ENCODE measurements at regions not wholly inside any gene's neighbourhood (a gene's known extent, or its start where the extent isn't known, plus 50 kb on each side); places are given as distances from the start of the nearest gene placed in this dataset.

DNA sequence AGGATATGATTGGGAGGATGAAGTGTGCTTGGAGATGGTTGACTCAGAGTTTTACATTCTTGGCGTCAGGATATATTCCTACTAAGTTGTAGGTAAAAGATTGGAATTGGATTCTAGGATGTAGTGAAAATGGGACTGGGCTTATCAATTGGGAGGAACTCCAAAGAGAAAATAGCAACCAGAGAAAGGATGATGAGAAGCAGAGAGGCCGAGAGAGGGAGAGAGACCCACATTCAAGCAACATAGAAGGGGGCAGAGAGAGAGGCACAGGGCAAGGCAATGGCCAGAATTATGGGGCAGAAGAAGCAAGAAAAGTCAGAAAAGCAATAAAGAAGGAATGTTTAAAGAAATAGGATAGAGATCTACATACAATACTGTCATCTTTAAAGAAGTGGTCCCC lies 217.9 kb upstream of the ACTBL2 start:
- DNase-seq (ENCODE audit: low spot score) = no peak

DNA sequence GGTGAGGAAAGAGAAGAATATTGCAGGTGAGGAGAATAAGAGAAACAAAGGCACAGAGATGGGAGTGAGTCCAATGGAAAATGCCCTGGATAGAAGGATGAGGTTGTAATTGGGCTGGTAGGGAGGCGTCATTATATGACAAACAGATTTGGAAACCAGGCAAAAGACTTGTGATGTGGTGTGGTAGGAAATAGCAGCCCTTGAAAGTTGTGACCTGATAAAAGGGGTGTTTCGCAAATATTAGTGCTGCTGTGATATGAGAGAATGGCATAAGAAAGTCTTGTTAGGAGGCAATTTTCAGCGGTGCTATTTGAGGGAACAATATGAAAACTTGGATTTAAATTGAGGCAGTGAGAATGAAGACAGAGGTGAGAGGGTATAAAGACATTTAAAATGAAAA lies 217.5 kb upstream of the ACTBL2 start:
- DNase-seq (ENCODE audit: low spot score) = no peak

DNA sequence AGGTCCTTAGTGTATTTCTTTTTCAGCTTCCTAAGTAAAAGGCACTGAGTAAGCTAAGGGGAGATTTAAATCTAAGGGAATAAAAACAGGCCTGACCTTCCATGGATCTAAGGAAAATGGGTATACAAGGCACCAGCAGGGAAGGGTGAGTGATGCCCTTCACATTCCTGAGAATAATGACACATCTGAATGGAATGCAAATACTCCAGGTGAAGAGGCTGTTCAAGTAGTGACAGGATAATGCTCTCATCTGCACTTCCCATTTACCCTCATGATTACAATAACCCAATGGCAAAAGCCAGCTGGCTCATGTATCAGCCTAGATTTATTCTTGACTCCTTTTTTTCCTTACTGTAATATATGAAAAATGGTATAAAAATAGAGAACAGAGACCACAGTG lies 216.2 kb upstream of the ACTBL2 start:
- DNase-seq (ENCODE audit: low spot score) = peak; percentile 80

DNA sequence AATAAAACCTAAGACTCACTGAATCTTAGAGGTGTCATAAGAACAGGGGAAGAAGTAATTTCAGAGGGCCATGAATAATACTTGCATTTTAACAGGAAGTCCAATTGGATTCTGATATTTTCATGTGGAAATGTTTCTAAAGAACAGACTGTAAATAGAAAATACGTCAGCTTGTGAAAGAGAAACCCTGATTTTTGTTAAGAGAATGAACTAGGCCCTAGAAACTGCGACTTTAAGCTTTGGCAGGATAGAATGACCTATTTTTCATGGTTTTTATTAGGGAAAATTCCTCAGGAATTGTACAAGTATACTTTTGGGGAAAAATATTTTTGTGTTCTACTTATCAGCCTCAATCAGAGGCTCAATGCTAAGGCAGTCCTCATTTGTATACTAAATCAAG lies 215.5 kb upstream of the ACTBL2 start:
- DNase-seq (ENCODE audit: low spot score) = no peak

DNA sequence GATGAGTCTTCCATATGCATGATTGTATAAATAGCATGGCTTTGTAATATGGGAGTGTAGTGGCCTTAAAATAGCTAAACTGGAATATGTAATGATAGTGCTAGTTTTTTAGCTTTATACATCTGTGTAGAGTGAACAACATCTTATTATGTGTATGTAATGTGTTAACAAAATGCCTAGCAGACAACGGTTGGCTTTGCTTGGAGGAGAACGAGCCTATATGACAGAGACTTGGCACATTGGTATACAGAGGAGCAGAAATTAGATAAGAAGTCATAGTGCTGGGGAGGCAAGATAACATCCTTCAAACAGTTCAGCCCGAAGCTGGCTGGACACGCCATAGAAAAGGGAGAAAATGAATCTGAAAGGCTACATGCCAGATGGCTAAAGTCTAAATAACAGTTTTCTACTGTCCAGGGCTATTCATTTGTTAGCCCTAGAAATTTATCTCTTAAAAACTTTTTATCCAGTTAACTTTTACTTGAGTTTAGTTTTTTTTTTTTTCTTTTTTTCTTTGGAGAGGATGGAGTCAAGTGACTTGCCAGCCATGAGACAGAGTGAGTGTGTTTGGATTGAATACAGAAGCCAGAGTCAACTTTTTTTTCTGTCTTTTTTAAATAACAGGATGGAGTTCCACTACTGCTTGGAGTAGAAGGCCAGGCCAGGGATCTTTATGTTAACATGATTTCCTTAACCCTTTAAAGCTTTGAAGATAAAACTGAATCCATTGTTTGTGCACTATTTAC lies 214.4 kb upstream of the ACTBL2 start:
- DNase-seq (ENCODE audit: low spot score) = no peak

DNA sequence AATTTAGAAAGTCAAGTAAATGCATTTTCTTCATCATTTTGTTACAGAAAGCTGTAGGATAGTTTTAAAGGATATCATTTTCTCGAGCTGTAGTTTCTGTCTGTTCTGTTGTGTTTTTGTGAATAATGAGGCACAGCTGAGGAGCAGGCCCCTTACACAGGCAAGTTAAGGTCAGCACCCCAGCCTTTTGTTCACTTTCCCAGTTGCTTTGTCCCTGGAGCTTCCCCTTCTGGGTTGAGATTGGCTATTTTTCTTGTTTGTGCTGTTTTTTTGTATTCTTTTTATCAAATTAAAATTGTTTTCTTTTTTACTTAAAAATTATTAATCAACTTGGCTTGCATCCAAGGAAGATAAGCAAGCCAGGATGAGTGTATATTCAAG lies 213.8 kb upstream of the ACTBL2 start:
- no peak for DNase-seq (ENCODE audit: low spot score)

DNA sequence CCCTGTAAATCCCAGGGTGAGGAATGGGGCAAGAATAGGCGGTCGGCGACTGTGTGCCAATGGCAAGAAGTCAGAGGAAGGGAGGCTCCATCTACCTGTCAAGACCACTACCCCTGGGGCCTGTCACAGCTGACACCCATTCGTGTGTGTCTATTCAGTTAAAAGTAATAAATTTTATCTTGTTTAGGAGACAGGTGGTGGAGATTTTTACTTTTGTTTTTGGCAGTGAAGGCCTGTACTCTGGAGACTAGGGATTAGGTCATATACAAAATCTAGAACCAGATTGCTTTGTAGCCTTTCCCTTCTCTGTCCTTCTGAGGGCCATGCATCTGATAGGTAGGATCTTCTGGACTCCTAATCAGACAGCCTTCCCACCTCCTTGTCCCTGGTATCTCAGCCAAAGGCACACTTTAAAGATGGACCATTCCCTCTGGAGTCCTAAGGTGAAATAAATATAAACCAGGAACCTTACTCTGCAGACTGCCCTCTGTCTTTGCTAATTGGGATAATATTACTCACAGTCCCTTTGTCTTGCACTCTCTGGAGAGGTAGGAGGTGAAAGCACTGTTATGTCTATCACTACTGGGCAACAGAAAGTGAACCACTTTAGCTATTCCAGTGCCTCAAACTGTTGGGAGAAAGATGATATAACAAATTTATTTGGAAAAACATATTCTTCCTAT lies 213.2 kb upstream of the ACTBL2 start:
- DNase-seq (ENCODE audit: low spot score) = no peak

DNA sequence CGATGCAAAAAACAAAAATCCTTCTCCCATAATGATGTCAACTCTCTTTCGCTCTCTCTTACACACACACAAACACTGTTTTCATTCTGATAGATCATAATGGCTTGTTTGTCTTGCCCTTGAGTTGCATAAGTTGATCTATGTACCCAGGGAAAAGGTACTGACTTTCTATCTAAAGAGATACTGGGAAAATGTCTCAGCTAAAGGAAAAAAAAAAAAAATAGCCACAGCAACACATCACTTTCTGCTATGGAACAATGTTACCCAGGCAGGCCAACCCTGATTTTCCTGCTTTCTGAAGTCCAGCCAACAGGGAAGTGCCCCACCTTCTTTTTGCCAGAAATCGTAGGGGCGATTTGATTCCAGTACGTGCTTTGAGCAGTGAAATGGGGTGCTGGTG lies 212.6 kb upstream of the ACTBL2 start:
- DNase-seq (ENCODE audit: low spot score) = no peak

DNA sequence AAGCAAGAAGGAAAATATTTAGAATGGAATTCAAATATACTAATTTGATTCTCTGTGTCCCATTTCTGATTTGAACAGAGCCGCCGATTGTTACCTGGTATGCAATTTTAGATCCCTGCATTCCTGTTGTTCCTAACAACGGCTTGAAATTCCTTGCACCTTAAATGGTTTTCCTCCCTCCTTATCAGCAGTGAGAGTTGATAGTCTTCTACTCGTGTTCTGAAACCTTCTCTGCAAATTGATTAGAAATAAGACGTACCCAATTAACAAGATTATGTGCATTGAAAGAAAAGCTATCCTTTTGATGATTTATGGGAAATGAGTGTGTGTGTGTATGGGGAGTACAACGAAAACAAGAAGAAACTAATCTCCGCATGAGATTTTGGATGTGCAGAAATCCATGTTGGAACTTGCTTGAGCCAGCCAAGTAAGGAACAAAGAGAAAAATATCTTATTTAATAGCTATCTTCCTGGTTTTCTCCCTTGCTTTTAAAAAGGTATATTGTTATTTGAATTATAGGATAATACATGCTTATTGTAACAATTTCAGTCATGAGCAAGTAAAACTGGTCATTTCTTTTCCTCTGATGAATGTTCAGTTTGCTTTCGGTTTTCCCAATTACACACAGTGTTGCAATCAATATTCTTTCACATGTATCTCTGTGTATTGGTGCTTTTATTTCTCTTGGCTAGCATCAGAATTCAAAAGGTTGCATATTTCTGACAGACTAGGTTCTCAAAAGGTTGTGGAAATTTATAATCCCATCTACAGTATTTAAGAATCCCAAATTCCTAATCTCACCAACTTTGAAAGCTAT lies 211.1 kb upstream of the ACTBL2 start:
- DNase-seq (ENCODE audit: low spot score) = no peak

DNA sequence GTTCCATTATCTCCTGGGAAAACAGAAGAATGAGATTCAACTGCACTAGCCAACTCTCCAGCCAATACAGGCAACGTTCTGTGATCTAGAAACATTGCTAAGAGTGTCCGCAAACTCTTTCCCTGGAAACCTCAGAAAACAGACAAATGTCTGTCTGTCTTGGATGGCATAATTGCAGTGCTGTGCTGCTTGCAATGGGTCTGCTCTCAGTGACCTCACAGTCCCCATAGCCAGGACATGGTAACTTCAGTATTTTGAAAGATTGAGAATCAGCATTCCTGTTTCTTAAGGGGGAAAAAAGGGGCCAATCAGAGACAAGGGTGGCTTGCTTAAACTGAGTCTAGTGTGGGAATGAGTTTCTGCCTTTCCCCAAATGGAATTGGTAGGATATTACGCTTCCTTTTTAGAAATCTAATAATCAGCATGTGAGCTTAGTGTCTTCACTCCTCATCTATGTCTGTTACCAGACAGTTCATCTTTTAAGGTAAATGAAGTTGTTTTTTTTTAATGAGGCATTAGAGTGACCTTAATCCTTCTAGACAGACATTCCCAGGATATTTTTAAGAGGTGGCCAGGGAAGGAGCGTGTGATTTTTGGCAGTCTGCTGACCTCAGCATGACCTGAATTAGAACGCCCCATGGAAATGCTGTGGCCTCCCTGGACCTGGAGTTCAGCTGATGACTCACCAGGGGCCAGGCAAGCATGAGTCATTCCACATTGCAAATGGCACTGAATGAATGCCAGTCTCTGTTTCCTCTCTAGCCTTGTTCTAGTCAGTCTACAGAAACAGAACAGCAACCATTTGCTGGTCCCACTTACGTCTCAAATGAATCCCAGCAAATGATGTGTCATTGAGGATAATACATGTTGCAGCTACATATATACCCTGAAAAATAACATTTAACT lies 210.2 kb upstream of the ACTBL2 start:
- peak; percentile 87 for DNase-seq (ENCODE audit: low spot score)

DNA sequence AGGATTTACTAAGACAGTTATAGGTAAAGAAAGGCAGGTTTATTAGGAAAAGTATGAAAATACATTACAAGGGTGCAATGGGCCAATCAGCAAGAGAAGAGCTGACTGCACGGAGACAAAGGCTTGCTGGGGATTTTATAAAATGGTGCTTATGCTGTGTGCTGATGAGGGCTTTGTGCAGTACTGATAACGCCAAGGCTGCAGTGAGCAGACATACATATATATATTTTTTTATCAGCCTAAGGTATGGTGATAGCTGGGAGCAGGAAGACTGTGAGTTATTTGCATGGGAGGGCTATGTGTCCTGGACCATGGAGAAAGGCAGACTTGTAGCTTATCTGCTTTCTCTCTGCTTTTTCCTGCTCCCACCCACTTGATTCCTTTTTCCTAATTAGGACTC lies 208.1 kb upstream of the ACTBL2 start:
- no peak for DNase-seq (ENCODE audit: low spot score)

DNA sequence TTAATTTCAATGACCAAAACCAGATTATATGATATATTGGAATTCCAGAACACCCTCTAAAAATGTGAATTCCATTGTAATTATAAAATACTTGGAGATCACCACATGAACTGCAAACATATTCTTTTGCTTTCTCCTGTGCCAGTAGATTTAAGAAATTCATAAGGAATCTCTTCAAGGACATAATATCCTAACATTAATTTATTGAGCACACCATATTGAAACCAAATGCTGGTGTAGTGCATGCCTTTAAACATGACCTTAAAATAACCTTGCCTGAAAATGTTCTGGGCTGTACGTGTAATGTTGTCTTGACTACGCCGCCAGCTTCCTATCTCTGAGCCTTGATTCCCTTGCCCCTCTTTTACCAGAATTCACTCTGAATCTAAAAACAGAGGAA lies 205.0 kb upstream of the ACTBL2 start:
- DNase-seq (ENCODE audit: low spot score) = no peak

DNA sequence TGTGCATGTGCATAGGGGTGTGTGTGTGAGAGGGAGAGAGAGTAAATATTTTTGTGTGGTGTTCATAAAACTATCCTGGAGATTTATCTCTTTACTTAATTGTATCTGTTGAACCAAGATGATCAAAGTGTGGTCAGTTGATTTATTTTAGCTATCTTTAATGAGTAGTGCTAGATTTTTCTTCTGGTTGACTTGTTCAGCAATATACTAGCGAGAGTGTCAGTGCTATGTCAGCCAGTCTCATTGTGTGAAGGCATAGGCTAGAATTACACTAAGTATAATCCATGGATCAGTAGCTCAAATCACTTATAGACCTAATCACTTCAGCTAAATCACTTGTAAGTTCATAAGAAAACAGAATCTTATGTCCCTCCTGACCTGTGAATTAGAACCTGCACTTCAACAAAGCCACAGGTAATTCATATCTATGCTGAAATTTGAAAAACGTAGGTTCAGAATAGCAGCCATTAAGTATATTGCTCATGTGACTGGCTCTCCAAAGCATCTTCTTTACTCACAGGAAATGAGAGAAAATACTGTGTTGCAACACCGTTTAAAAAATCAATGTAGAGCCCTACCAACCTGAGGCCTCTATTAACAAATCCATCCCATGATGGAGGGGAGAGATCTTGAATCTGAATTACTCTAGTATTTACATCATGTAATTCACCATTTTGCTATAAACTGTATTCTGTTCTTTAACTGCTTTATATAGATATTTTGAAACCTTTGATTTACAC lies 203.1 kb upstream of the ACTBL2 start:
- DNase-seq (ENCODE audit: low spot score) = no peak

DNA sequence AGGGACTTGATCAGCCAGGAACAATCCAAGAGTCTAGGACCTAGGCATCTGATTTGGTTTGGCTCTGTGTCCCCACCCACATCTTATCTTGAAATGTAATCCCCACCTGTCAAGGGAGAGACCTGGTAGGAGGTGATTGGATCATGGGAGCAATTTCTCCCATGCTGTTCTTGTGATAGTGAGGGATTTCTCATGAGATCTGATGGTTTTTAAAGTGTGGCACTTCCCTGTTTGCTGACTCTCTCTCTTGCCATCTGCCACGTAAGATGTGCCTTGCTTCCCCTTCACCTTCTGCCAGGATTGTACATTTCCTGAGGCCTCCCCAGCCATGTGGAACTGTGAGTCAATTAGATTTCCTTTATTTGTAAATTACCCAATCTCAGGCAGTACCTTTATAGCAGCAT lies 201.7 kb upstream of the ACTBL2 start:
- no peak for DNase-seq (ENCODE audit: low spot score)

DNA sequence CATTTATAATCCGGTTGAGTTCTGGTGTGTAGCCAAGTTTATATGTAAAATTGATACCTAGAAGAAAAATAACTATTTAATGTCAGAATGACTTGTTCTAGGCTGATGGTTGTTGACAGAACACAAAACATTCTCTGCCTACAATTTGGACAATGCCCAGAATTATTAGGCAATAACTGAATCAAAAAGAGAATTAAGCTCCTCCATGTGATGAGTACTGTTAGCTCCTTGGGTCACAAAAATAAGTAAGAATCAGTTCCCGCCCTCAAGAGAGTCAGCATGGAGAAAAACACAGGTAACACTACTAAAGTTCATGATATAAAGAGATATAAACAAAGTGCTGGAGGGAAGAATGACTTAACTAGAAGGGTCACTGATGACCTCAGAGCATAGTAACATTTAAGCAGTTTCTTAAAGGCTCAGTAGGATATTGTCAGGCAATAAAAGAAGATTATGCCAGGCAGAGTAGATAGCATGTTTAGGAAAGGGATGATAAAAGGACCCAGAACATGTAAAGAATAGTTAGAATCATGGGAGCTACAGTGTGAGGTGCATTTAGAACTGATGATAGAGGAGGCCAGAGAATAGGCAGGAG lies 200.5 kb upstream of the ACTBL2 start:
- no peak for DNase-seq (ENCODE audit: low spot score)

DNA sequence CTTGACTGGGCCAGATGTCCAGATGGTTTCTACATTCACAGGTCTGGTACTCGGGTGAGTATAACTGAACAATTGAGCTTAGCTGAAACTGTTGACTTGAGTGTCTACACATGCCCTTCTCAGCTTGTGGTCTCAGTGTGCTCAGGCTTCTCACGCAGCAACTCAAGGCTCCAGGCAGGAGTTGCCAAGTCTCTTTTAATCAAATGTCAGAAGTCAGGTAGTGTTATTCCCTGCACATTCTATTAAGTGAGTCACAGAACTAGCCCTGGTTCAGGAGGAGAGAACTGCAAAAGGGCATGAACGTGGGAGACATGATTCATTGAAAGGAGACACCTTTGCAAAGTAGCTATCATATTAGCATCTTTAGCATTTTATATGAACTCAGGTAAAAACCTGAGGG lies 199.3 kb upstream of the ACTBL2 start:
- no peak for DNase-seq (ENCODE audit: low spot score)

DNA sequence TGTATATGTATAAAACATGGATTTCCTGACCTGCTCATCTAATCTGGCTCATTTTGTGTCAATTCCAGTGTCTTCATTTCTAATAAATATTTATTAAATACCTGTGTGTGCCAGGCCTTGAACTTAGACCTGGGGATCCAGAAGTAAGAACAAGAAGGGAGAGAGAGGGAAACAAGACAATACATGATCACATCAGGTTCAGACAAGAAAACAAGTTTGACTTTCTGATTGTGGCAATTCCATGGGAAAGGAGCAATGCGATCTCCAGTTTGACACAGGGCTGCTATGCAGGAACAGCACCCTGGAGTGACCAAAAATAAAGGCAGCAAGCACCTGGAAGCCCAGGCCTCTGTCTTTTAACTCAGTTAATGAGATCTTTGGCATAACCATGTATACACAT lies 198.1 kb upstream of the ACTBL2 start:
- no peak for DNase-seq (ENCODE audit: low spot score)

DNA sequence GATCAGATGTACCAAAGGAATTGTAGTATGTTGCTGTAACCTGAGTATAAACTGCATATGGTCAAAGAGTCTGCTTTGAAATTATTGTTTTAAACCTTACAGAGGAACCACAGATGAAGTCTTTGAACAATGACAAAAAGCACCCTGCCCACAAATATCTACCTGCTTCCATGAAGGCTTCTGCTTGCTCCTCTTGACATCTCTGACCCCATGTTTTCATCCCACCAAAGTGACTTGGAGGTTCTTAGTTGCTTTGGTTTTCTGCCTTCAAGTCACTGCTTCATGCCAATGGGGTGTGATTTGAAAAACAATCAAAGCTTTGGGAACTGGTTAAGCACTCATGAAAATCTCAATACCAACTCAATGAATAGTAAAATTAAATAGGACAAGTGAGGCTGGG lies 194.6 kb upstream of the ACTBL2 start:
- DNase-seq (ENCODE audit: low spot score) = no peak

DNA sequence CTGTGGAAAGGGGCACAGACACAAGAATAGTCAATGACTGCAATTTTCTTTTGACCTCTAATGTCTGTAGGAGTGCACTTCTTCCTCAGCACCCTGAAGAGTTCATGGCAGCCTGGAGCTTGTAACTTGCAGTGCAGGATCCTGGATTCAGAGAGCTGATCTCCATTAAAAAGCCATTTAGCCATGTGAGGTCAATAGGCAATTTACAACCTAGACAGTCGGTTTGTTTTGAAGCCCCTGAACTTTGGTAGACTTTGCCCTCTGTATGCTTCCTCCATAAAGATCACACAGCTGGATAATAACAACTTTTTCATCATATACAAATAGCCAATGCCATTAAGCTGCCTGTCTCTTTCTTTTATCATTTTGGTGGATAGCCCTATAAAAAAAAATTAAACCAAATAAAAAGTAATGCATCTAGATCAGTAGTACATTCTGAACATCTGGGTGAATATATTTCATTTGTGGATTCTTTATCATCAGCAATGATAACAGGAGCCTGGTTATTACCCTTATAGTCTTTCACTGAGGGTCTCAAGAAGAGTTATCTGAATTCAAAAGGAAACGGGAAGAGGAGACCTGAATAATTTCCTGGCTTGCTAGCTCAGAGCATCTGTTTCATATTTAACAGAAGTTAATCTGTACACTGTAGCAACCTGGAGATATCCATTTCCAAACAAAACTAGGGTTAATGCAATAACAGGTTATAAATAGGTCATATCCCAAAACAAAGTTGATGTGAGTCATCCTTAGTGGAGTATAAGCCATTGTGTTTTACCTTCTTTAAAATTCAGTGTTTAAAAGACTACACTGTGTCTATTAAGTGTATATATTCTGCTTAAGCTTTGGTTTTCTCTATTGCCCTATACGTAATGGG lies 193.8 kb upstream of the ACTBL2 start:
- DNase-seq (ENCODE audit: low spot score) = no peak

DNA sequence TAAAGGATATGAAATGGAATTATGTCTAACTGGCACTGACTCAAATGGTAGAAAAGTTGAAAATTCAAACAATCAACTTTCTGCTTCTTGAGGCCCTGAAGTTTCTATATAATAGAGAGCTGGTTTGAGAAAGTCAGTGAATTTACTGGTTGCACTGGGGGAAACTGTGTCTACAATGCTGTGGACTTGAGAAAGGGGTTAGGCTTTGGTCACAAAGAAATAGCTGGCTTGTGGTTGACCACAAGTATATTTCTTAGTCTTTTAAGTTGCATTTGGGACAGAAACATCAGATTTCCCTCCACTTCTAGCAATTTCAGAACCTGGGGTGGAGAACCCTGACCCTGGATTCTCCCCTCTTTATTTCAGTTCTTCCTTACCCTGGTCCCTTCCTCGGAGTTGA lies 192.6 kb upstream of the ACTBL2 start:
- no peak for DNase-seq (ENCODE audit: low spot score)
